ENCODE measurements at regions not wholly inside any gene's neighbourhood (a gene's known extent, or its start where the extent isn't known, plus 50 kb on each side); places are given as distances from the start of the nearest gene placed in this dataset.
"Not testable (repeated sequence)": the region's sequence is repeated elsewhere in the genome, so short reads cannot be mapped to it uniquely, and the experiment has no call there.

DNA sequence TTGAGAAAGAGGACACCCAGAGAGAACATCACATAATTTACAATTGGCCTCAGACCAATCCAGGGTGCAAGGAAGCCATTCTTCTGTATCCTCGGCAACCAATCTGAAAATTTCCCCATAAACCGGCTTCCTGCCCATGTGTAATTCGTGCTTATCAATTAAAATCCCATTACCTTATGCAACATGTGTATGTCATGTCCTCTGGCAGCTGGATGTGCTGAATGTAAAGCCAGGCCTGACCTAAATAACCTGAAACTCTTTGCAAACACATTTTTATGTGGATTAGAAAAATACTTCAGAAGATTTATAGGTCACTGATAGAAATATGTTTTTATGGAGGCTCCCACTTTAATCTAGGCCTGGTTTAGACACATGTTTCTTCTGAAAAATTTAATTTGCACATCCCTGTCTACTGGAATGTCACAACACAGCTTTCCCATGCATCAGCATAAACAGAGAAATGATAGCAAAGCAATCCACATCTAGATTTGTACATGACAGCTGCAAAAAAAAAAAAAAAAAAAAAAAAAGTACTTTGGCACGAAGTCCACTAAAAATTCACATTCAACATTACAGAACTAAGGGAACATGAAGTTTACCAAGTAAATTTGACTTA is 69.4 kb upstream of the SAMSN1 start:
- no peak for DNase-seq (ENCODE audit: low read depth, low spot score)

DNA sequence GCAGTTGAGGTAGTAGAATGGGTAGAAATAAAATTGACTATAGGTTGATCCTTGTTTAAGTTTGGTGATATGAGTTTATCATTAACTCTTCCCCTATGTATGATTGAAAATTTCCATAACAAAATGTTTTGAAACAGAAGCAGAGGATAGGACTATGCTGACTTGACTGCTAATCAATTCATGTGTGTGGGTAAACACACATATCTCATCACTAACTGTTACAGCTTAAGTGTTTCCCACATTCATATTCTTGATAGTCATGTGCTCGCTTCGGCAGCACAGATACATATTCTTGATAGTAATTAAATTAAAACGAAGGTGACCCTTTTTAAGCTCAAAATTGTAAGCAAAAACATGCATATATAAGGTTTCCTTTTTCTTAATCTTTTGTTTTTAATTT is 68.2 kb upstream of the SAMSN1 start:
- DNase-seq (ENCODE audit: low read depth, low spot score): no peak

- no peak for DNase-seq (ENCODE audit: low read depth, low spot score)
These were observed 67.5 kb upstream of the SAMSN1 start for GRCh38 chr21:14613486-14614224.

- not testable (repeated sequence) for DNase-seq (ENCODE audit: low read depth, low spot score)
These were observed 64.0 kb upstream of the SAMSN1 start for GRCh38 chr21:14610119-14610518.

- DNase-seq (ENCODE audit: low read depth, low spot score): no peak
These were observed 63.2 kb upstream of the SAMSN1 start for GRCh38 chr21:14609274-14609673.

DNA sequence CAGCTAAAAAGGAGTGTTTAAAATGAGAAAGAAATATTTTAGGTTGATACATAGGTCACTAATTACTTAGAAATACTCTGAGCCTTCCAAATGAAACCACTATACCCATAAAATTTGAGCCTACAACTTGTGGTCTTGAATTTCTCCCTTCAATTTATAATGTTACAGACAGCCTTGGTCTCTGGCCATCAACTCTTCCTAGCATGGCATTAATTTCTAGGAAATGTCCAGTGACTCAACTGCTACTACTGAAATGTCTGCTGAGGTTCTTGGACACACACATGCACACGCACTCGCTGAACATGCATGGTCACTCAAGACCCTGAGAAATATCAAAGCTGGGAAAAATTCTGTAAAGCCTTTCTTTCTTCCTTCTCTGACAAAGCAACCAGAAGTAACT is 61.1 kb upstream of the SAMSN1 start:
- no peak for DNase-seq (ENCODE audit: low read depth, low spot score)

GRCh38 chr21:14603202-14603601 is 57.1 kb upstream of the SAMSN1 start:
- no peak for DNase-seq (ENCODE audit: low read depth, low spot score)

GRCh38 chr21:14602382-14602958 is 56.4 kb upstream of the SAMSN1 start:
- DNase-seq (ENCODE audit: low read depth, low spot score): no peak

DNA sequence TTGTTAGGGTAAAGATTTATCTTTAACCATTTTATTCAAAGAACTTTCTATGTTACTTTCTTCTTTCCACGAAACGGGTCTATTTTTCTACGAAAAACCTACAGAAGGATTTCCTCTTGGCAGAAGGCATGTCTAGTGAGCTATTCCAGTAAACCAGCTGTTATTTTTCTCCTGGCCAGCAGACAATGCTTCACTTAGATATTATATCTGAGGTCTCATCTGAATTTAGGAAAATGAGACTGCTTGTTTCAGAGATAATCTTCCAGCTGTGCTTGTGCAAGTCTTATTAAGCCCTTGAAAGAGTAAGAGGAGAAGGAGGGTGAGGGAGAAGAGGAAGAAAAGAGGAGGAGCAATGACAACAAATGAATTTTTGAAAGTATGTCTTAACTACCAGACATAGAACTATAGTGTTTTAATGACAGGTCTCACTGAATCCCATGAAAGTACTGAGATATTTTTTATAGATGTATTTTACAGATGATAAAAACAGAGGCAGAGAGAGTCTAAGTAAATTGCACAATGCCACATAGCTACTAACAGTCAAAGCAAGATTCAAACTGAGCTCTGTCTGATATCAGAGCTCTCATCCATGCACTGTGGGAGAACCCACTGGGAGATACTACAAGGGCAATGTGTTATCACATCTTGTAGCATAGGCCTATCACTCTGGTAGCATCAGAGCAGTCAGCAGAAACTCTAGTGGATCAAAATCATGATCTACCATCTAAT is 54.6 kb upstream of the SAMSN1 start:
- no peak for DNase-seq (ENCODE audit: low read depth, low spot score)

DNA sequence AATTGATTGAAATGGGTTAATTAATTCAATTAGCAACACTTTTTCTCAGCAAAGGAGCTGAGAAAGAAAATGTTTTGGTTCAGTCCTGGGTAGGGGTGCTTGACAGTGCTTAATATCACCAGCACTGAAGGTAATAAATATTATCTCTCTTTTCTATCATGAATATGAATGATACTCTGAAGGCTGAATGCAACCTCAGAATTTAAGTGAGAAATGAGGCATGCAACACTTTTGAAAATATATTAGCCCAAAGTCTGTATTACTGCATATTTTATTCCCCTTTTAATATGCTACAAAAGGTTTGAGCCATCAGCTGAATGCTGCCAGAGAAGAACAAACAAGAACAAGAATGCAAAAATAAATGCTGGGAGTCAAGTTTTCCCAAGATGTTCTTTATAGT is 52.0 kb upstream of the SAMSN1 start:
- DNase-seq (ENCODE audit: low read depth, low spot score): no peak
